ENCODE measurements at regions not wholly inside any gene's neighbourhood (a gene's known extent, or its start where the extent isn't known, plus 50 kb on each side); places are given as distances from the start of the nearest gene placed in this dataset.

DNA sequence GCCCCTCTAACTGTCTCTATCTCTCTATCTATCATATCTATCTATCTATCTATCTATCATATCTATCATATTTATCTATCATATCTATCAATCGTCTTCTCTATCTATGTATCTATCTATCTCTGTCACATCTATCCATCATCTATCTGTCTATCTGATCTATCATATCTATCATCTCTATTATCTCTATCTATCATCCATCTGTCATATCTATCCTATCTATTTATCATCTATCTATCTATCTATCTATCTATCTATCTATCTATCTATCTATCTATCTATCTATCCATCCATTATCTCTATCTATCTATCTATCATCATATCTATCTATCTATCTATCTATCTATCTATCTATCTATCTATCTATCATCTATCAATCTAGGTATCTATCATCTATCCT lies 638.0 kb downstream of the DHX35 start:
- H3K27me3 ChIP-seq (ENCODE audit: insufficient read depth, low read length, poor library complexity, severe bottlenecking), result no peaks in the 10 kb centered on the region
- H3K9me2 ChIP-seq (replicated peaks; ENCODE audit: low read depth, low read length), result no peaks in the 10 kb centered on the region
- no peaks in the 10 kb centered on the region for H3F3A ChIP-seq (ENCODE audit: low read depth)
- no peak overlapping the region for H3K9ac ChIP-seq (ENCODE audit: low read depth, low read length, poor library complexity, severe bottlenecking)
- no peaks in the 10 kb centered on the region for H3K79me2 ChIP-seq (ENCODE audit: insufficient read depth, low read length)
- H3K4me1 ChIP-seq (ENCODE audit: insufficient read depth, low read length, poor library complexity, severe bottlenecking), result no peaks in the 10 kb centered on the region
- H3K9me3 ChIP-seq (ENCODE audit: insufficient read depth, low read depth, low read length), result no peaks in the 10 kb centered on the region
- TF ChIP-seq EZH2phosphoT487 (IDR thresholded peaks at IDR 0.05; ENCODE audit: borderline replicate concordance), result no peak
- TF ChIP-seq, protein P1, sequence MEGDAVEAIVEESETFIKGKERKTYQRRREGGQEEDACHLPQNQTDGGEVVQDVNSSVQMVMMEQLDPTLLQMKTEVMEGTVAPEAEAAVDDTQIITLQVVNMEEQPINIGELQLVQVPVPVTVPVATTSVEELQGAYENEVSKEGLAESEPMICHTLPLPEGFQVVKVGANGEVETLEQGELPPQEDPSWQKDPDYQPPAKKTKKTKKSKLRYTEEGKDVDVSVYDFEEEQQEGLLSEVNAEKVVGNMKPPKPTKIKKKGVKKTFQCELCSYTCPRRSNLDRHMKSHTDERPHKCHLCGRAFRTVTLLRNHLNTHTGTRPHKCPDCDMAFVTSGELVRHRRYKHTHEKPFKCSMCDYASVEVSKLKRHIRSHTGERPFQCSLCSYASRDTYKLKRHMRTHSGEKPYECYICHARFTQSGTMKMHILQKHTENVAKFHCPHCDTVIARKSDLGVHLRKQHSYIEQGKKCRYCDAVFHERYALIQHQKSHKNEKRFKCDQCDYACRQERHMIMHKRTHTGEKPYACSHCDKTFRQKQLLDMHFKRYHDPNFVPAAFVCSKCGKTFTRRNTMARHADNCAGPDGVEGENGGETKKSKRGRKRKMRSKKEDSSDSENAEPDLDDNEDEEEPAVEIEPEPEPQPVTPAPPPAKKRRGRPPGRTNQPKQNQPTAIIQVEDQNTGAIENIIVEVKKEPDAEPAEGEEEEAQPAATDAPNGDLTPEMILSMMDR (conservative IDR thresholded peaks at IDR 0.05; ENCODE audit: low read length), result no peak
- H3K4me2 ChIP-seq (ENCODE audit: low read depth, low read length, poor library complexity, severe bottlenecking), result no peak overlapping the region
- no peaks in the 10 kb centered on the region for H4K20me1 ChIP-seq (ENCODE audit: insufficient read depth, low read length, poor library complexity, severe bottlenecking)
- H3K4me3 ChIP-seq (ENCODE audit: low read length, poor library complexity, severe bottlenecking), result no peak overlapping the region
- no peaks in the 10 kb centered on the region for H3K36me3 ChIP-seq (ENCODE audit: insufficient read depth, low read length)
- no peak overlapping the region for H2AFZ ChIP-seq (ENCODE audit: low read length)

DNA sequence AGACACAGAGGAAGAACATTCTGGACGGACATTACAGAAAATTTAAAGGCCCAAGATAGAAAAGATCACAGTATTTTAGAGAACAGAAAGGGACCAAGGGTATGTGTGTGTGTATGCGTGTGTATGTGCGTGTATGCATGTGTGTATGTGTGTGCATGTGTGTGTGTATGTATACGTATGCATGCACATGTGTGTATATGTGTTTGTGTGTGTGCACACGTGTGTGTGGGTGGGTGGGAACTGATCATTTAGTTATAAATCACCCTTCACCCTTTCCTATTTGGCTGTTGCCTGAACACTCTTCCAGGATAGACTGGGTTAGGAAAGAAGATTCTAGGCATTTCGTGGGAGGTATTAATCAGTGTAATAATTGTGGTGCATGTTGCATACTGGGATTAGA lies 634.4 kb downstream of the DHX35 start:
- H3K9ac ChIP-seq (ENCODE audit: low read depth, low read length, poor library complexity, severe bottlenecking), result no peak overlapping the region
- H3K4me2 ChIP-seq (ENCODE audit: low read depth, low read length, poor library complexity, severe bottlenecking), result no peak overlapping the region
- no peaks in the 10 kb centered on the region for H3K27me3 ChIP-seq (ENCODE audit: insufficient read depth, low read length, poor library complexity, severe bottlenecking)
- H2AFZ ChIP-seq (ENCODE audit: low read length), result no peak overlapping the region
- no peak for TF ChIP-seq EZH2phosphoT487 (IDR thresholded peaks at IDR 0.05; ENCODE audit: borderline replicate concordance)
- TF ChIP-seq, protein P1 (conservative IDR thresholded peaks at IDR 0.05; ENCODE audit: low read length), result no peak
- H3K4me3 ChIP-seq (ENCODE audit: low read length, poor library complexity, severe bottlenecking), result no peak overlapping the region
- H3K79me2 ChIP-seq (ENCODE audit: insufficient read depth, low read length), result no peaks in the 10 kb centered on the region
- no peaks in the 10 kb centered on the region for H3F3A ChIP-seq (ENCODE audit: low read depth)
- no peaks in the 10 kb centered on the region for H4K20me1 ChIP-seq (ENCODE audit: insufficient read depth, low read length, poor library complexity, severe bottlenecking)
- no peaks in the 10 kb centered on the region for H3K9me2 ChIP-seq (replicated peaks; ENCODE audit: low read depth, low read length)
- H3K9me3 ChIP-seq (ENCODE audit: insufficient read depth, low read depth, low read length), result no peaks in the 10 kb centered on the region
- no peaks in the 10 kb centered on the region for H3K4me1 ChIP-seq (ENCODE audit: insufficient read depth, low read length, poor library complexity, severe bottlenecking)
- no peaks in the 10 kb centered on the region for H3K36me3 ChIP-seq (ENCODE audit: insufficient read depth, low read length)

DNA sequence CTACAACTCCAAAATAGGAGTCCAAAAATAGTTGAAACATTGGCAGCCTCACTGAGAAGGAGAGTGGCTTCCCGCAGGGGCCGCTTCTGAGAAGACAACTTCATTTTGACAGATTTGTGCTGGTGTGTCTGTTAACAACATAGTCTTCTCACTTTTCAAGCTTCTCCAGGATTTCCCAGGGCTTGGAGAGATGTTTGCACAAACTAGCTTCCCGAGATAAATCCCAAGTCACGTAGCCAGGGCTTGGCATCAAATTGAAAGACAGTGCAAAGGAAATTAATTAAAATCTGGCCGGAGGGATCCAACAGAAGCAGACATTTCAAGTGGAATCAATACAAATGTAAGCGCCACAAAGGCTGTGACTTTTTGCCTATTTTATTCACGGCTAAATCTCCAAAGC lies 630.2 kb downstream of the DHX35 start:
- Histone ChIP-seq H4K20me1 (ENCODE audit: insufficient read depth, low read length, poor library complexity, severe bottlenecking) (no peaks in the 10 kb centered on the region), H3K9ac (ENCODE audit: low read depth, low read length, poor library complexity, severe bottlenecking) (no peak overlapping the region), H3K4me3 (ENCODE audit: low read length, poor library complexity, severe bottlenecking) (no peak overlapping the region), H3K9me2 (replicated peaks; ENCODE audit: low read depth, low read length) (no peaks in the 10 kb centered on the region), H2AFZ (ENCODE audit: low read length) (no peak overlapping the region), H3K27me3 (ENCODE audit: insufficient read depth, low read length, poor library complexity, severe bottlenecking) (no peaks in the 10 kb centered on the region), H3K9me3 (ENCODE audit: insufficient read depth, low read depth, low read length) (no peaks in the 10 kb centered on the region), H3F3A (ENCODE audit: low read depth) (no peaks in the 10 kb centered on the region), H3K36me3 (ENCODE audit: insufficient read depth, low read length) (no peaks in the 10 kb centered on the region), H3K4me2 (ENCODE audit: low read depth, low read length, poor library complexity, severe bottlenecking) (no peak overlapping the region), H3K4me1 (ENCODE audit: insufficient read depth, low read length, poor library complexity, severe bottlenecking) (no peaks in the 10 kb centered on the region), H3K79me2 (ENCODE audit: insufficient read depth, low read length) (no peaks in the 10 kb centered on the region)
- TF ChIP-seq, protein P1 (conservative IDR thresholded peaks at IDR 0.05; ENCODE audit: low read length), result no peak
- TF ChIP-seq EZH2phosphoT487 (IDR thresholded peaks at IDR 0.05; ENCODE audit: borderline replicate concordance), result no peak
